ENCODE measurements at regions not wholly inside any gene's neighbourhood (a gene's known extent, or its start where the extent isn't known, plus 50 kb on each side); places are given as distances from the start of the nearest gene placed in this dataset.
"Not testable (repeated sequence)": the region's sequence is repeated elsewhere in the genome, so short reads cannot be mapped to it uniquely, and the experiment has no call there.

DNA sequence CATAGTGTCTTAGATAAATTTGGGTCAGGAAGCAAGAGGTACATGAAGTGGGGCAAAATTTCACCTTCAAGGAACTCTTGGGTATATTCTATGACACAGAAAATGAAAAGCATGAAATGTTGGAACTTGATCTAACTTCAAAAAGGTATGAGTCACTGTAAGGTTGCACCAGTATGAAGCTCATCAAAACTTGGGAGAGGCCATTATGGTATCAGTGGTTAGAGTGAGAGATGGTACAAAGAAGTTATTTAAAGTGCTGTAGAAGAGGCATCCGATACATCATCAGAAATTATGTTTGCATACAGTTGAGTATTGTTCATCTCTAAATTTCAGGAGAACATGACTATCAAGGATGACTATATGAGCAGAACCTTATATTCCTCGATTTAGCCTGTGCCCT is 302.9 kb upstream of the SUCLG2 start:
- DNase-seq: no peak

DNA sequence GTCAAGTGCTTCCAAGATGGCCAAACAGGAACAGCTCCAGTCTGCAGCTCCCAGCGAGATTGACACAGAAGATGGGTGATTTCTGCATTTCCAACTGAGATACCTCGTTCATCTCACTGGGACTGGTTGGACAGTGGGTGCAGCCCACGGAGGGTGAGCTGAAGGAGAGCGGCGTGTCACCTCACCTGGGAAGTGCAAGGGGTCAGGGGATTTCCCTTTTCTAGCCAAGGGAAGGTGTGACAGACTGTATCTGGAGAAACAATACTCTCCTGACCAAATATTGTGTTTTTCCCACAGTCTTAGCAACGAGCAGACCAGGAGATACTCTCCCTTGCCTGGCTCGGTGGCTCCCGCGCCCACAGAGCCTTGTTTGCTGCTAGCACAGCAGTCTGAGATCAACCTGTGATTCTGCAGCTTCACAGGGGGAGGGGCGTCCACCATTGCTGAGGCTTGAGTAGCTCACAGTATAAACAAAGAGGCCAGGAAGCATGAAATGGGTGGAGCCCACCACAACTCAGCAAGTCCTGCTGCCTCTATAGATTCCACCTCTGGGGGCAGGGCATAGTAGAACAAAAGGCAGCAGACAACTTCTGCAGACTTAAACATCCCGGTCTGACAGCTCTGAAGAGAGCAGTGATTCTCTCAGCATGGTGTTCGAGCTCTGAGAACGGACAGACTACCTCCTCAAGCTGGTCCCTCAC is 293.5 kb upstream of the SUCLG2 start:
- DNase-seq: no peak

- DNase-seq: no peak
These were observed 292.0 kb upstream of the SUCLG2 start for GRCh38 chr3:67946436-67946835.

DNA sequence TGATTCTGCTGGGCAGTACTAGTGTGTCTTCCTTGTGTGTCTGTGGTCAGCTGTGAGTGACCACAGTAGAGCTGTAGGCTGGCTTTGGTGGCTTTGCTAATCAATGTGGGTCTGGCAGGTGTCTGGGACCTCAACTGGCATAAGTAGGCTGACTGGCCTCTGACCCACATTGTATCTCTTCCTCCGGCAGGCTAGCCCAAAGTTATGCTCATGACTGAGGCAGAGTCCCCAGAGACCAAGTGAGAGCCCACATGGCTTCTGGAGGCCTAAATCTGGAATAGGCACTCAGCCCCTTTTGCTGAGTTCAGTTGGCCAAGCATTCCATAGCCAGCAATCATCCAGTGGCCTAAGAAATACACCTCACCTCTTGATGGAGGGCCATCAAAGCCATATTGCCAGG is 289.1 kb upstream of the SUCLG2 start:
- no peak for DNase-seq

DNA sequence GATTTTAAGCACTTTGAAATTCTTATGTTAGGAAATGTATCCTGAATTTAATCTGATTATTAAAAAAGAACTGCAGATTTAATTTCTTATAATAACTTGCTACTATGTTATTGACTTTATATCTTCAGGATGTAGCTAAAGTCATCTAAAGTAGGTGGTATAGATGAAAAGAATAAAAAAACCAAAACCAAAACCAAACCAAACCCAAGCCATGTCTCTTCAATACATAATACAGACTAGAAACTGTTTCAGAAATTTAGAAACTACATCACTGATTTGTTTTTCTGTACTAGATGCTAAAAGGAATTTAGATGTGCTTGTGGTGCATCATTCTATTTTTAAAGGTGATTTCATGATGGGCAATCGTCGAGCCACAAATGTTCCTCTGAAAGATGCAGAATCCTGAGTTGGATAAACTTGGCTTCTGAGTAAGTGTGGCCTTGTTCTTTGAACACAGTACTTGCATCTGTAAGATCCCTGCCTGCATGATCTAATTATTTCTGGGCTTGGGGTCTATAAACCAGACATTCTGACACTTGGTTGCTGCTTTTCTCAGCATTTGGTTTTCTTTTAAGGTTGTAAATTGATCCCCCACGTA is 287.1 kb upstream of the SUCLG2 start:
- no peak for DNase-seq

GRCh38 chr3:67940210-67940952 is 286.0 kb upstream of the SUCLG2 start:
- DNase-seq: no peak

DNA sequence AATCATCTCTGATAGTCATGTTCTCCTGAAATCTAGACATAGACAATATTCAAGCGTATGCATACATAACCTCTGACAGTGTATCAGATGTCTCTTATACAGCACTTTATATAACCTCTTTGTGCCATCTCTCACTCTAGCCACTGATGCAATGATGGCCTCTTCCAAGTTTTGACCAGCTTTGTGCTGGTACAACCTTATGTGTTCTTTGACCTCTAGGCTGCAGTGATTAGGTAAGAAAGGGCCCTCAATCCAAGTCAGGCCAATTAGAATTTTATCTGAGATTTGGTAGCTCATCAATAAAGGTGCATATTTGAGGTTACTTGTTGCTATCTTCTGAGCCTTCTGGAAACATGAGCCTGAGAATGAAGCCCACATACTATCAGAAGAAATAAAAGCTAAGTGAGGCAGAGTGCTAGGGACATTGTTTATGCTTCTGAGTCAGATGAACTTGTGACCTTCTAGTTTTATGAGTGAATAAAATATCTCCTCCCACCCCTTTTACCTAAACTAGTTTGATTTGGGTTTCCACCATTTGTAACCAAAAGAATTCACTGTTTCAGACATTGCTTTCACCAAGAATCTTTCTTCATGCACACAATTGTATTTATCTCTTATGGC is 283.2 kb upstream of the SUCLG2 start:
- no peak for DNase-seq

GRCh38 chr3:67930394-67930793 is 276.0 kb upstream of the SUCLG2 start:
- DNase-seq: not testable (repeated sequence)

DNA sequence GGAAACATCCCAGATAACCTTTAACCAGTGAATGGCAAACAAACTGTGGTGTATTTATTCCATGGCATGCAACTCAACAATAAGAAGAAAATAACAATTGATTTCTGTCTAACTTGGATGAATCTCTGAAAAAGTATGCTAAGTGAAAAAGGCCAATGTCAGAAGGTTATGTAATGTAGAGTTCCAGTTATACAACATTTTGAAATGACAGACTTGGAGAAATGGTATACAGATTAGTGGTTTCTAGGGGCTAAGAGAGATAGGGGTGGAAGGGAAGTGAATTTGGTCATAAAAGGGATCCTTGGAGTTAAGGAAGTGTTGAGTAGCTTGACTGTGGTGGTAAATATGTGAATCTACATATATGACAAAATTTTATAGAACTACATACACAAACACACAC is 269.4 kb upstream of the SUCLG2 start:
- DNase-seq: no peak

DNA sequence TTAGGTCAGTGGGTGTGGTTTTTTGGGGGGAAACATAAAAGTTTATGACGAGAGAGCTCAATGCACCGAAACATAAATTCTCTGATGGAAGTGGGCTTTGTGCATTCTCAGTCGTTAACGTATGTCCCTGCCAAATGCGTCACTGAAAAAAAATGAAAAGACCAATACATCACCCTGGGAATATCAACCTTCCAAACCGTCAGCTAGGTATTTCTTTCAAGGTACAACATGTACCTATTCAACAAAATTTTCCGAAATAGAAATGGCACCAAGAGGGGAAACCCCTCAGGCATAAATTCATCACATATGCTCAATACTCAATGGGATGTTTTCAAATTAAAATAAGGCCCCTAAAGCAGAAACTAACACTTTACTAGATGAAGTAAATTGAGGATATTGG is 266.6 kb upstream of the SUCLG2 start:
- peak in 1 of 3 donors; percentile 26 for DNase-seq

DNA sequence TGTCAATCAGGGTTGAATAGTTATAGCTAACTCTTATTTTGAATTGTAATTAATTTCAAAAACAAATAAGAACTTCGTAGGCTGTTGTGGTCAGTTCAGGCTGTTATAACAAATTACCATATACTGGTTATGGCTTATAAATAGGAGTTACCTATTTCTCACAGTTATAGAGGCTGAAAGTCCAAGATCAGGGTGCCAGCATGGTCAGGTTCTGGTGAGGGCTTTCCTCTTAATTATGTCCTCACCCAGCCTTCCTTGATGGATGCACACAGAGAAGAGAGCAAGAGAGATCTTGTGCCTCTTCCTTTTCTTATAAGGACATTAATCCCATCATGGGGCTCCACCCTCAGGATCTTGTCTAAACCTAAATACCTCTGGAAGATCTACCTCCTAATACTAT is 265.9 kb upstream of the SUCLG2 start:
- no peak for DNase-seq

GRCh38 chr3:67916353-67916752 is 261.9 kb upstream of the SUCLG2 start:
- no peak for DNase-seq

- no peak for DNase-seq
These were observed 253.3 kb upstream of the SUCLG2 start for GRCh38 chr3:67907735-67908134.

DNA sequence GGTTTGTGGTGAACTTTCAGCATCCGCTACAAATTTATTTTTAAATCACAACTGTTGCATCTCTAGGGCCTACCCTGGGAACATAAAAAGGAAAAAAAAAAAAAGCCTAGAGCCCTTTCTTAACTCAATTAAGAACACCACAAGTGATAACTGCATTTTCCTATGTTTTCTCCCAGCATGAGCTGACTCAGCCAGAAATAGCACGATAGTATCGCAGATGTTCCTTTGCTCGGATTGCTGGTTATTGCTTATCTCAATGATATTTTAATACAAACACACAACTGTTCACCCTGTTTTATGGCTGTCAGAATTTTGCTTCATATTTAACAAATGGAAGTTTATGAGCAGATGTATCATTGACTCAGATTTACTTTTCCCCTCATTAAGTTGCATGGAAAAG is 251.8 kb upstream of the SUCLG2 start:
- no peak for DNase-seq

- no peak for DNase-seq
These were observed 247.3 kb upstream of the SUCLG2 start for GRCh38 chr3:67901681-67902080.

- no peak for DNase-seq
These were observed 244.5 kb upstream of the SUCLG2 start for GRCh38 chr3:67898916-67899315.

DNA sequence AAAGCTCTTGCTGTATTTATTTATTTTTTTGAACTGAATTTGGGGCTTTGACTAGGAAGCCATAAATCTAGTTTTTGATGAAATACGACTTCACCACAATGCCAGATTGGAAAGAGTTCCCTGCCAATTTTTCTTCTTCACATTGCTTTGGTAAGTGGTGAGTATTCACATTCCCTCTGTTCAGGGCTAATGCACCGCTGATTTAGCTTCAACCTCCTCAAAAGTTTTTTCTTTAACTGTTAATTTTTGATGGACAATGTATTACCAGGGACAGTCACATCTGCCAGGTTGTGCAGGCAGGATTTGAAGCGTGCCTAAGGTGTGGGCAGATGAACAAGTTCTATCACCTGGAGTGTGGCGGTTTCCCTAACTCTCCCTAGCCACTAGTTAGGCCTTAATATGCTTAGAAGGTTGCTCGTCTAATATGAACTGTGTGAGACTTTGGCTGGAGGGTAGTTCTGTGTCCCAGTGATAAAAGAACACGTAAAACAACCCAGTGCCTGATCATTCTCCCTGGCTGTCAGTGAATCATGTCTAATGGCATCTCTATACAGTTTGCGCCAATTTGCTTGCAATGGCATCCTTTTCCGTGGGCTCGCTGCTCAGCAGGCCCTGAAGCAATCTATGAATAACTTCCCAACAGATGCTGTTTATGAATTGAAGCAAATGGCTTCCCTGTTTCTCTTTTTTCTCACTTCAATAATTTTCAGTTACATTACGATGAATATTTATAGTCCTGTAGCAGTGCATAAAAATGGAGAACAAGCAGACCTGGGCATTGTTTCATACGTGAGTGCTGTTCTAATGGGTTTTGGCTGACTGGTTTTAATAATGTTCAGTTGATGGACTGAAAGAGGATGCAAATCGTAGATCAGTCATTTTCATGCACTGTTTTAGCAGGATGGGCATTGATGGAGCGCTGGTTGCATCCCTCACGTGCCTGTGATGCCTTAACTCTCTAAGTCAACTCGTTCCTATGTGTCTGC is 243.2 kb upstream of the SUCLG2 start:
- no peak for DNase-seq

DNA sequence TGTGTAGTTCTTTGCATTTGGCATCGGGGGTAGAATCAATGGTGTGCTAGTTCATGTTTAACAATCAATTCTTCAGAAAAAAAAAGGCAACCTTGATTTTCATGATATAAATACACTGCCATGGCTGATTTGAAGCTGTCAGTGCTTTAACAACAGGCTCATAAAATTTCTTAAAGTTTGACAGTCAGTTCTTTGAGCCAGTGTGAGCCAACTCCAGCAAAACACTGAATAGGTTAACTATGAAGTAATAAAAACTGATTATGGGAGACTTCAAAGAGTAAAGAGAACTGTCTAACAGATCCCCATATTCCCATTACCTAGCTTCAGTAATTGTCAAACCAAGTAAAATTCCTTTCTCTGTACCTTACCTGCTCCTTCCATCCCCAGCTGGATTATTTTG is 241.7 kb upstream of the SUCLG2 start:
- no peak for DNase-seq

DNA sequence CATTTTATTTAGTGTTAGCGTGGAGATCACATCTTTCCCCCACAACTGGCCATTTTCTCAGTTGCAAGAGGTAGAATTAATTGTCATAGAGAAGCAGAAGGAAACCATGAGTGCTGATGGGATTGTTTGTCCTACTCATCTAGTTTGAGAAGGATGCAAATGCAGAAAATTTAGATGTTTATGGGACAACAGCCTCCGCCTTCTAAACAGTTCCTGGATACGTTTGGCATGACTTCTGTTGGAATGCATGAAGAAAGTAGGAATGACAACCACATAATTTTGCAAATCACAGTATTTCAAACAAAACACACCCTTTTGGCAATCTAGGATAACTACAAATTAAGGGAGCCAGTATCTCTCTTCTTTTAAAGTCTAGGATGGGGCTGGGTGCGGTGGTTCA is 240.1 kb upstream of the SUCLG2 start:
- DNase-seq: no peak

DNA sequence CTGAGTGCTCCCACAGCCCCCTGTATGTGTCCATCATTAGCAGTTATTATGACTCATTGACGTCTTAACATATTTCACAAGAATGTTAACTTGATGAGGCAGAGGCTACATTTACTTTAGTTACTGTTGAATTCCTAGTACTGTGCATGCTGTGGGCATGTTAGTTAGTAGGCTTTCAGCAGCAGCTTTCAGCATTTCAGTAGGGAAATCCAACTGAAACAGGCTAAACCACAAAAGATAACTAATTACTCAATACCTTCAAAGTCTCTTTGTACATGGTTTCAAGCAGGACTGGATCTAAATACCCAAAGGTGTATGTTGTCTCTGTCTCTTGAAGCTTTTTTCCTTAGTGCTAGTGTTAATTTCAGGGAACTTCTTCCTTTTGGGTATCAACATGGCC is 229.9 kb upstream of the SUCLG2 start:
- DNase-seq: no peak

- peak in 2 of 3 donors; percentile 21 to 34 for DNase-seq
These were observed 229.4 kb upstream of the SUCLG2 start for GRCh38 chr3:67883766-67884165.

GRCh38 chr3:67882981-67883380 is 228.6 kb upstream of the SUCLG2 start:
- DNase-seq: no peak

Data from muscle of back (tissue), 3 donors.